WTC11 (cell line): ENCODE measurements at regions not wholly inside any gene's neighbourhood (a gene's known extent, or its start where the extent isn't known, plus 50 kb on each side); places are given as distances from the start of the nearest gene placed in this dataset.

Experiments used
- ATAC-seq: fragments of 200-7000 bp; cut with Tn5 transposase; 2 replicates; pipeline ENCODE4 v1.10.0; 2021; ENCODE audit warnings: mild to moderate bottlenecking, moderate library complexity
- CTCF ChIA-PET: fragments of 300-600 bp; sonication (Branson Sonifier 250); formaldehyde crosslinking; loops from one replicate; lab custom pipeline; 2021; ENCODE audit warnings: antibody characterized with exemption; lab: Charles Lee
- POLR2A ChIA-PET: fragments of 350-600 bp; sonication (Branson Sonifier 250); formaldehyde crosslinking; loops from one replicate; lab custom pipeline; 2021; ENCODE audit warnings: antibody characterized with exemption; lab: Charles Lee
- DNase-seq: peaks from one replicate; pipeline ENCODE4 v3.0.0; 2021; ENCODE audit warnings: low spot score
- H3K27ac Mint-ChIP-seq: 2 replicates; pipeline ENCODE4 v1.8.0; 2021; ENCODE audit warnings: mixed read lengths
- H3K27me3 Mint-ChIP-seq: 2 replicates; pipeline ENCODE4 v1.8.0; 2021; ENCODE audit warnings: low read depth, mild to moderate bottlenecking, moderate library complexity, mixed read lengths
- H3K36me3 Mint-ChIP-seq: 2 replicates; pipeline ENCODE4 v1.8.0; 2021; ENCODE audit warnings: mixed read lengths
- H3K4me1 Mint-ChIP-seq: 2 replicates; pipeline ENCODE4 v1.8.0; 2022; ENCODE audit warnings: mixed read lengths
- H3K4me3 Mint-ChIP-seq: 2 replicates; pipeline ENCODE4 v1.8.0; 2021; ENCODE audit warnings: mild to moderate bottlenecking, moderate library complexity, mixed read lengths
- H3K9me3 Mint-ChIP-seq: 2 replicates; pipeline ENCODE4 v1.8.0; 2021; ENCODE audit warnings: mixed read lengths
- ATF1 ChIP-seq: sonication (generic); formaldehyde crosslinking; IDR thresholded peaks from 2 replicates; pipeline ENCODE4 v1.8.1; 2023; ENCODE audit warnings: mild to moderate bottlenecking, moderate library complexity, missing genetic modification reagents
- ATF3 ChIP-seq: sonication (generic); formaldehyde crosslinking; conservative IDR thresholded peaks from 2 replicates; pipeline ENCODE4 v1.8.1; 2022; ENCODE audit warnings: mild to moderate bottlenecking, missing genetic modification reagents
- FOXK1 ChIP-seq: sonication (generic); formaldehyde crosslinking; IDR thresholded peaks from 2 replicates; pipeline ENCODE4 v1.8.0; 2022; ENCODE audit warnings: mild to moderate bottlenecking, moderate library complexity, missing genetic modification reagents
- GRHL2 ChIP-seq: fragments of 250-450 bp; sonication (Bioruptor Pico); IDR thresholded peaks from 2 replicates; pipeline ENCODE4 v1.8.0; 2022; ENCODE audit warnings: mild to moderate bottlenecking, moderate library complexity; ENCODE audit not compliant: insufficient replicate concordance, severe bottlenecking
- NR1H2 ChIP-seq: sonication (generic); formaldehyde crosslinking; IDR thresholded peaks from 2 replicates; pipeline ENCODE4 v1.9.0; 2021; ENCODE audit warnings: mild to moderate bottlenecking, moderate library complexity, missing genetic modification reagents
- NR2C2 ChIP-seq: sonication (generic); formaldehyde crosslinking; IDR thresholded peaks from 2 replicates; pipeline ENCODE4 v1.8.0; 2022; ENCODE audit warnings: mild to moderate bottlenecking, missing genetic modification reagents
- OVOL2 ChIP-seq: fragments of 250-450 bp; sonication (Bioruptor Pico); IDR thresholded peaks from 2 replicates; pipeline ENCODE4 v1.9.0; 2021; ENCODE audit warnings: mild to moderate bottlenecking, borderline replicate concordance
- PRRX2 ChIP-seq: fragments of 250-450 bp; sonication (Bioruptor Pico); IDR thresholded peaks from 2 replicates; pipeline ENCODE4 v1.8.0; 2021; ENCODE audit warnings: mild to moderate bottlenecking
- SMAD4 ChIP-seq: sonication (generic); formaldehyde crosslinking; IDR thresholded peaks from 2 replicates; pipeline ENCODE4 v1.8.0; 2022; ENCODE audit warnings: mild to moderate bottlenecking, missing genetic modification reagents
- TCF7 ChIP-seq: sonication (generic); formaldehyde crosslinking; IDR thresholded peaks from 2 replicates; pipeline ENCODE4 v1.8.0; 2022; ENCODE audit warnings: mild to moderate bottlenecking, low read depth, missing genetic modification reagents, moderate library complexity
- TEAD4 ChIP-seq: sonication (generic); formaldehyde crosslinking; IDR thresholded peaks from 2 replicates; pipeline ENCODE4 v1.8.0; 2022; ENCODE audit warnings: mild to moderate bottlenecking, missing genetic modification reagents
- ZNF121 ChIP-seq: sonication (generic); formaldehyde crosslinking; IDR thresholded peaks from 2 replicates; pipeline ENCODE4 v1.8.0; 2023; ENCODE audit warnings: missing genetic modification reagents
- ZNF416 ChIP-seq: fragments of 250-450 bp; sonication (Bioruptor Pico); IDR thresholded peaks from 2 replicates; pipeline ENCODE4 v1.9.0; 2021; ENCODE audit warnings: mild to moderate bottlenecking, inconsistent platforms
- ZNF512 ChIP-seq: sonication (generic); formaldehyde crosslinking; IDR thresholded peaks from 2 replicates; pipeline ENCODE4 v1.8.1; 2022; ENCODE audit warnings: missing genetic modification reagents, borderline replicate concordance
- TF ChIP-seq, protein P1 (sequence below): sonication (generic); formaldehyde crosslinking; IDR thresholded peaks from 2 replicates; pipeline ENCODE4 v1.8.0; 2023; ENCODE audit warnings: missing genetic modification reagents
- TF ChIP-seq, protein P2 (sequence below): sonication (generic); formaldehyde crosslinking; IDR thresholded peaks from 2 replicates; pipeline ENCODE4 v1.8.0; 2023; ENCODE audit warnings: missing genetic modification reagents, mild to moderate bottlenecking, borderline replicate concordance
- TF ChIP-seq, protein P3 (sequence below): sonication (generic); formaldehyde crosslinking; IDR thresholded peaks from 2 replicates; pipeline ENCODE4 v1.8.0; 2022; ENCODE audit warnings: mild to moderate bottlenecking, missing genetic modification reagents
- TF ChIP-seq, protein P4 (sequence below): fragments of 250-450 bp; sonication (Bioruptor Pico); IDR thresholded peaks from 2 replicates; pipeline ENCODE4 v1.9.0; 2021; ENCODE audit warnings: mild to moderate bottlenecking
- TF ChIP-seq, protein P5 (sequence below): sonication (generic); formaldehyde crosslinking; IDR thresholded peaks from 2 replicates; pipeline ENCODE4 v1.8.0; 2022; ENCODE audit warnings: missing genetic modification reagents
- TF ChIP-seq, protein P6 (sequence below): sonication (generic); formaldehyde crosslinking; IDR thresholded peaks from 2 replicates; pipeline ENCODE4 v1.8.1; 2023; ENCODE audit warnings: mild to moderate bottlenecking, missing genetic modification reagents, moderate library complexity

DNA sequence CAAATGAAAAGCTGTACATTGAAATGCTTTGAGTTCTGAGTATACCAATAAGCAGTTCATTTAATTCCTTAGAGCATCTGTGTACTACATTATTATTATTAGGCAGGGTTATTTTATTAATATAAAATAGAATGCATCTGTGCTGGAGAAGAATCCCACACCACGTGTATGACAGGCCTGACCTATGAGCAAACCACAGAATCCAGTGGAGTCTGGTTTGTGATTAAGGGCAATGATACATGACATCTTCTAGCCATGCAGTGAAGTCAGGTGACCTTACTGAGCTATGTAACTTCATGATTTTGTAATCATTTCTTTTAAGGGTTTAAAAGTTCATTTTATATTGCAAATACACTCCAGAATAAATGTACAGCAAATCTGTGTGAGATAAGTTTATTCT lies 1165.0 kb upstream of the TENM3 start:
- Mint-ChIP-seq H3K9me3 (0 out of 2 replicates have a peak, but pooled peaks cover 11% of the 10 kb centered on the region), H3K4me3 (no peak overlapping the region), H3K27me3 (no peaks in the 10 kb centered on the region), H3K36me3 (no peaks in the 10 kb centered on the region)
- DNase-seq (no peak), ATAC-seq (no peak)
- POLR2A ChIA-PET = no interaction called here
- TF ChIP-seq, protein P1, sequence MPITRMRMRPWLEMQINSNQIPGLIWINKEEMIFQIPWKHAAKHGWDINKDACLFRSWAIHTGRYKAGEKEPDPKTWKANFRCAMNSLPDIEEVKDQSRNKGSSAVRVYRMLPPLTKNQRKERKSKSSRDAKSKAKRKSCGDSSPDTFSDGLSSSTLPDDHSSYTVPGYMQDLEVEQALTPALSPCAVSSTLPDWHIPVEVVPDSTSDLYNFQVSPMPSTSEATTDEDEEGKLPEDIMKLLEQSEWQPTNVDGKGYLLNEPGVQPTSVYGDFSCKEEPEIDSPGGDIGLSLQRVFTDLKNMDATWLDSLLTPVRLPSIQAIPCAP (CRISPR knock-in tag) = no peak
- no peak for TF ChIP-seq ZNF512 (CRISPR knock-in tag)
- TF ChIP-seq NR2C2 (CRISPR knock-in tag) = no peak
- no peak for TF ChIP-seq ZNF121 (CRISPR knock-in tag)
- TF ChIP-seq TCF7 (CRISPR knock-in tag) = no peak
- TF ChIP-seq, protein P2, sequence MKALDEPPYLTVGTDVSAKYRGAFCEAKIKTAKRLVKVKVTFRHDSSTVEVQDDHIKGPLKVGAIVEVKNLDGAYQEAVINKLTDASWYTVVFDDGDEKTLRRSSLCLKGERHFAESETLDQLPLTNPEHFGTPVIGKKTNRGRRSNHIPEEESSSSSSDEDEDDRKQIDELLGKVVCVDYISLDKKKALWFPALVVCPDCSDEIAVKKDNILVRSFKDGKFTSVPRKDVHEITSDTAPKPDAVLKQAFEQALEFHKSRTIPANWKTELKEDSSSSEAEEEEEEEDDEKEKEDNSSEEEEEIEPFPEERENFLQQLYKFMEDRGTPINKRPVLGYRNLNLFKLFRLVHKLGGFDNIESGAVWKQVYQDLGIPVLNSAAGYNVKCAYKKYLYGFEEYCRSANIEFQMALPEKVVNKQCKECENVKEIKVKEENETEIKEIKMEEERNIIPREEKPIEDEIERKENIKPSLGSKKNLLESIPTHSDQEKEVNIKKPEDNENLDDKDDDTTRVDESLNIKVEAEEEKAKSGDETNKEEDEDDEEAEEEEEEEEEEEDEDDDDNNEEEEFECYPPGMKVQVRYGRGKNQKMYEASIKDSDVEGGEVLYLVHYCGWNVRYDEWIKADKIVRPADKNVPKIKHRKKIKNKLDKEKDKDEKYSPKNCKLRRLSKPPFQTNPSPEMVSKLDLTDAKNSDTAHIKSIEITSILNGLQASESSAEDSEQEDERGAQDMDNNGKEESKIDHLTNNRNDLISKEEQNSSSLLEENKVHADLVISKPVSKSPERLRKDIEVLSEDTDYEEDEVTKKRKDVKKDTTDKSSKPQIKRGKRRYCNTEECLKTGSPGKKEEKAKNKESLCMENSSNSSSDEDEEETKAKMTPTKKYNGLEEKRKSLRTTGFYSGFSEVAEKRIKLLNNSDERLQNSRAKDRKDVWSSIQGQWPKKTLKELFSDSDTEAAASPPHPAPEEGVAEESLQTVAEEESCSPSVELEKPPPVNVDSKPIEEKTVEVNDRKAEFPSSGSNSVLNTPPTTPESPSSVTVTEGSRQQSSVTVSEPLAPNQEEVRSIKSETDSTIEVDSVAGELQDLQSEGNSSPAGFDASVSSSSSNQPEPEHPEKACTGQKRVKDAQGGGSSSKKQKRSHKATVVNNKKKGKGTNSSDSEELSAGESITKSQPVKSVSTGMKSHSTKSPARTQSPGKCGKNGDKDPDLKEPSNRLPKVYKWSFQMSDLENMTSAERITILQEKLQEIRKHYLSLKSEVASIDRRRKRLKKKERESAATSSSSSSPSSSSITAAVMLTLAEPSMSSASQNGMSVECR (CRISPR knock-in tag) = no peak
- TF ChIP-seq NR1H2 (CRISPR knock-in tag) = no peak
- TF ChIP-seq TEAD4 (CRISPR knock-in tag) = no peak
- no peak for TF ChIP-seq OVOL2 (CRISPR knock-in tag)
- TF ChIP-seq, protein P3, sequence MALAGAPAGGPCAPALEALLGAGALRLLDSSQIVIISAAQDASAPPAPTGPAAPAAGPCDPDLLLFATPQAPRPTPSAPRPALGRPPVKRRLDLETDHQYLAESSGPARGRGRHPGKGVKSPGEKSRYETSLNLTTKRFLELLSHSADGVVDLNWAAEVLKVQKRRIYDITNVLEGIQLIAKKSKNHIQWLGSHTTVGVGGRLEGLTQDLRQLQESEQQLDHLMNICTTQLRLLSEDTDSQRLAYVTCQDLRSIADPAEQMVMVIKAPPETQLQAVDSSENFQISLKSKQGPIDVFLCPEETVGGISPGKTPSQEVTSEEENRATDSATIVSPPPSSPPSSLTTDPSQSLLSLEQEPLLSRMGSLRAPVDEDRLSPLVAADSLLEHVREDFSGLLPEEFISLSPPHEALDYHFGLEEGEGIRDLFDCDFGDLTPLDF (CRISPR knock-in tag) = no peak
- TF ChIP-seq, protein P4, sequence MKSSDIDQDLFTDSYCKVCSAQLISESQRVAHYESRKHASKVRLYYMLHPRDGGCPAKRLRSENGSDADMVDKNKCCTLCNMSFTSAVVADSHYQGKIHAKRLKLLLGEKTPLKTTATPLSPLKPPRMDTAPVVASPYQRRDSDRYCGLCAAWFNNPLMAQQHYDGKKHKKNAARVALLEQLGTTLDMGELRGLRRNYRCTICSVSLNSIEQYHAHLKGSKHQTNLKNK = no peak
- no peak for TF ChIP-seq PRRX2 (CRISPR knock-in tag)
- TF ChIP-seq GRHL2 (CRISPR knock-in tag) = no peak
- TF ChIP-seq, protein P5, sequence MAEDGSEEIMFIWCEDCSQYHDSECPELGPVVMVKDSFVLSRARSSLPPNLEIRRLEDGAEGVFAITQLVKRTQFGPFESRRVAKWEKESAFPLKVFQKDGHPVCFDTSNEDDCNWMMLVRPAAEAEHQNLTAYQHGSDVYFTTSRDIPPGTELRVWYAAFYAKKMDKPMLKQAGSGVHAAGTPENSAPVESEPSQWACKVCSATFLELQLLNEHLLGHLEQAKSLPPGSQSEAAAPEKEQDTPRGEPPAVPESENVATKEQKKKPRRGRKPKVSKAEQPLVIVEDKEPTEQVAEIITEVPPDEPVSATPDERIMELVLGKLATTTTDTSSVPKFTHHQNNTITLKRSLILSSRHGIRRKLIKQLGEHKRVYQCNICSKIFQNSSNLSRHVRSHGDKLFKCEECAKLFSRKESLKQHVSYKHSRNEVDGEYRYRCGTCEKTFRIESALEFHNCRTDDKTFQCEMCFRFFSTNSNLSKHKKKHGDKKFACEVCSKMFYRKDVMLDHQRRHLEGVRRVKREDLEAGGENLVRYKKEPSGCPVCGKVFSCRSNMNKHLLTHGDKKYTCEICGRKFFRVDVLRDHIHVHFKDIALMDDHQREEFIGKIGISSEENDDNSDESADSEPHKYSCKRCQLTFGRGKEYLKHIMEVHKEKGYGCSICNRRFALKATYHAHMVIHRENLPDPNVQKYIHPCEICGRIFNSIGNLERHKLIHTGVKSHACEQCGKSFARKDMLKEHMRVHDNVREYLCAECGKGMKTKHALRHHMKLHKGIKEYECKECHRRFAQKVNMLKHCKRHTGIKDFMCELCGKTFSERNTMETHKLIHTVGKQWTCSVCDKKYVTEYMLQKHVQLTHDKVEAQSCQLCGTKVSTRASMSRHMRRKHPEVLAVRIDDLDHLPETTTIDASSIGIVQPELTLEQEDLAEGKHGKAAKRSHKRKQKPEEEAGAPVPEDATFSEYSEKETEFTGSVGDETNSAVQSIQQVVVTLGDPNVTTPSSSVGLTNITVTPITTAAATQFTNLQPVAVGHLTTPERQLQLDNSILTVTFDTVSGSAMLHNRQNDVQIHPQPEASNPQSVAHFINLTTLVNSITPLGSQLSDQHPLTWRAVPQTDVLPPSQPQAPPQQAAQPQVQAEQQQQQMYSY (CRISPR knock-in tag) = no peak
- no peak for TF ChIP-seq ATF1 (CRISPR knock-in tag)
- TF ChIP-seq, protein P6, sequence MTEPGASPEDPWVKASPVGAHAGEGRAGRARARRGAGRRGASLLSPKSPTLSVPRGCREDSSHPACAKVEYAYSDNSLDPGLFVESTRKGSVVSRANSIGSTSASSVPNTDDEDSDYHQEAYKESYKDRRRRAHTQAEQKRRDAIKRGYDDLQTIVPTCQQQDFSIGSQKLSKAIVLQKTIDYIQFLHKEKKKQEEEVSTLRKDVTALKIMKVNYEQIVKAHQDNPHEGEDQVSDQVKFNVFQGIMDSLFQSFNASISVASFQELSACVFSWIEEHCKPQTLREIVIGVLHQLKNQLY (CRISPR knock-in tag) = no peak
- no peak for TF ChIP-seq FOXK1 (CRISPR knock-in tag)
- TF ChIP-seq ZNF416 (CRISPR knock-in tag) = no peak
- no peak for TF ChIP-seq ATF3 (CRISPR knock-in tag)
- no peak for TF ChIP-seq SMAD4 (CRISPR knock-in tag)
- TF ChIP-seq, all 79 proteins: peak for 0
- Mint-ChIP-seq H3K27ac (no peak overlapping the region), H3K4me1 (no peaks in the 10 kb centered on the region)
- CTCF ChIA-PET = no interaction called here
